Neural cell (in vitro differentiated cells): ENCODE measurements at regions not wholly inside any gene's neighbourhood (a gene's known extent, or its start where the extent isn't known, plus 50 kb on each side); places are given as distances from the start of the nearest gene placed in this dataset.

Experiments used
- H2AFZ ChIP-seq: fragments of 200-600, 300-800 bp; sonication (generic), shearing (Covaris generic); 2 replicates; pipeline ENCODE4 v1.6.0; 2014; ENCODE audit warnings: low read depth, mild to moderate bottlenecking, antibody characterized with exemption, low read length, moderate library complexity
- H3F3A ChIP-seq: fragments of 200-600 bp; shearing (Covaris generic); 2 replicates; pipeline ENCODE4 v1.6.1; 2016; ENCODE audit warnings: mild to moderate bottlenecking, moderate library complexity, mixed read lengths, antibody characterized with exemption, low read length; ENCODE audit not compliant: insufficient read depth, poor library complexity, severe bottlenecking
- H3K27ac ChIP-seq: fragments of 200-600, 300-800 bp; sonication (generic), shearing (Covaris generic); 2 replicates; pipeline ENCODE4 v1.5.1; 2014; ENCODE audit warnings: mild to moderate bottlenecking, low read length, moderate library complexity
- H3K27me3 ChIP-seq: fragments of 300-800, 200-600 bp; sonication (generic), shearing (Covaris generic); 2 replicates; pipeline ENCODE4 v1.6.0; 2014; ENCODE audit warnings: mild to moderate bottlenecking, low read depth, low read length, moderate library complexity; ENCODE audit not compliant: insufficient read depth
- H3K36me3 ChIP-seq: fragments of 300-800, 200-600 bp; sonication (generic), shearing (Covaris generic); 2 replicates; pipeline ENCODE4 v1.5.1; 2014; ENCODE audit warnings: mild to moderate bottlenecking, antibody characterized with exemption, low read length, moderate library complexity; ENCODE audit not compliant: insufficient read depth
- H3K4me2 ChIP-seq: fragments of 300-800, 200-600 bp; sonication (generic), shearing (Covaris generic); 2 replicates; pipeline ENCODE4 v1.6.0; 2014; ENCODE audit warnings: mild to moderate bottlenecking, low read length
- H3K4me3 ChIP-seq: fragments of 300-800, 200-600 bp; sonication (generic), shearing (Covaris generic); 2 replicates; pipeline ENCODE4 v1.5.1; 2014; ENCODE audit warnings: mild to moderate bottlenecking, low read length, moderate library complexity
- H3K79me2 ChIP-seq: fragments of 200-600 bp; shearing (Covaris generic); replicated peaks from 2 replicates; pipeline ENCODE4 v1.6.0; 2014; ENCODE audit warnings: mild to moderate bottlenecking, low read length, moderate library complexity; ENCODE audit not compliant: insufficient read depth
- H3K9ac ChIP-seq: fragments of 300-800, 200-600 bp; sonication (generic), shearing (Covaris generic); 2 replicates; pipeline ENCODE4 v1.6.1; 2016; ENCODE audit warnings: mild to moderate bottlenecking, low read length, mixed read lengths
- H3K9me2 ChIP-seq: fragments of 200-600 bp; shearing (Covaris generic); 2 replicates; pipeline ENCODE4 v1.6.1; 2016; ENCODE audit warnings: mild to moderate bottlenecking, low read length, mixed read lengths; ENCODE audit not compliant: insufficient read depth
- H3K9me3 ChIP-seq: fragments of 200-600, 300-800 bp; sonication (generic), shearing (Covaris generic); 2 replicates; pipeline ENCODE4 v1.6.1; 2016; ENCODE audit warnings: mild to moderate bottlenecking, mixed run types, low read length, moderate library complexity, mixed read lengths
- H4K20me1 ChIP-seq: fragments of 200-600 bp; shearing (Covaris generic); 2 replicates; pipeline ENCODE4 v1.6.1; 2016; ENCODE audit warnings: mild to moderate bottlenecking, mixed run types; ENCODE audit not compliant: insufficient read depth
- EP300 ChIP-seq: fragments of 450-650 bp; conservative IDR thresholded peaks from 2 replicates; pipeline ENCODE4 v1.6.1; 2014; ENCODE audit warnings: antibody characterized with exemption, mild to moderate bottlenecking, moderate library complexity; ENCODE audit not compliant: poor library complexity, severe bottlenecking
- EZH2 ChIP-seq: fragments of 200-600, 300-800 bp; shearing (Covaris generic), sonication (generic); IDR thresholded peaks from 2 replicates; pipeline ENCODE4 v1.6.1; 2014; ENCODE audit warnings: antibody characterized with exemption, low read length, borderline replicate concordance, mild to moderate bottlenecking; ENCODE audit not compliant: insufficient read depth, poor library complexity, severe bottlenecking
- MXI1 ChIP-seq: fragments of 450-650 bp; conservative IDR thresholded peaks from 2 replicates; pipeline ENCODE4 v1.6.1; 2014; ENCODE audit warnings: antibody characterized with exemption, mild to moderate bottlenecking; ENCODE audit not compliant: poor library complexity, severe bottlenecking
- POLR2AphosphoS5 ChIP-seq: IDR thresholded peaks from 2 replicates; pipeline ENCODE4 v1.6.1; 2012
- RAD21 ChIP-seq: fragments of 450-650 bp; conservative IDR thresholded peaks from 2 replicates; pipeline ENCODE4 v1.6.1; 2014; ENCODE audit warnings: antibody characterized with exemption, mild to moderate bottlenecking, moderate library complexity
- SMC3 ChIP-seq: fragments of 450-650 bp; conservative IDR thresholded peaks from 2 replicates; pipeline ENCODE4 v1.6.1; 2014; ENCODE audit warnings: antibody characterized with exemption, mild to moderate bottlenecking, moderate library complexity; ENCODE audit not compliant: poor library complexity
- TAF1 ChIP-seq: IDR thresholded peaks from 2 replicates; pipeline ENCODE4 v1.6.1; 2012; ENCODE audit warnings: low read depth
- TF ChIP-seq, protein P1 (sequence below): IDR thresholded peaks from 2 replicates; pipeline ENCODE4 v1.6.1; 2012; ENCODE audit warnings: borderline replicate concordance
- TF ChIP-seq, protein P2 (sequence below): fragments of 450-650 bp; IDR thresholded peaks from 2 replicates; pipeline ENCODE4 v1.5.1; 2014; ENCODE audit warnings: antibody characterized with exemption, mild to moderate bottlenecking, moderate library complexity; ENCODE audit not compliant: poor library complexity, severe bottlenecking

DNA sequence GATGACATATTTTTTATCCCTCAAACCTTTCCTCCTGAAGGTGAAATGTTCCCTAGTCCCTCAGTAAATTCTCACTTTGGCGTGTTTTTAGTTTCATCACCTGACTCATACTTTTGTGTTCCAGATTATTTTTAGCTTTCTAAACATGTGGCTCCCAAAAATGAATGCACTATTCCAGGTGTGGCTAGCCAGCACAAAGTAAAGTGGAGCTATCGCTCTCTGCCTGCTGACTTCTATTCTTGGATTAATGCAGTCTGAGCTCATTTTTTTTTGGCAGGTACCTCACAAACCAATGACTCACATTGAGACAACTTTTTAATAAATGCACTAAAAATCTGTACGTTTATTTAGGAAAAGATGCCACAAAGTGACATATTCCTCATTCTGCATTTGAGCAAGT is 58.8 kb upstream of the LANCL2 start:
- Histone ChIP-seq H3K4me3 (no peak overlapping the region), H3K27me3 (no peaks in the 10 kb centered on the region), H4K20me1 (no peaks in the 10 kb centered on the region), H3K9me2 (no peaks in the 10 kb centered on the region), H3K36me3 (no peaks in the 10 kb centered on the region), H3F3A (no peaks in the 10 kb centered on the region), H3K4me2 (no peak overlapping the region), H3K9ac (no peak overlapping the region), H3K79me2 (no peaks in the 10 kb centered on the region), H3K27ac (no peak overlapping the region), H2AFZ (no peak overlapping the region), H3K9me3 (no peaks in the 10 kb centered on the region)
- no peak for TF ChIP-seq SMC3
- TF ChIP-seq, protein P1, sequence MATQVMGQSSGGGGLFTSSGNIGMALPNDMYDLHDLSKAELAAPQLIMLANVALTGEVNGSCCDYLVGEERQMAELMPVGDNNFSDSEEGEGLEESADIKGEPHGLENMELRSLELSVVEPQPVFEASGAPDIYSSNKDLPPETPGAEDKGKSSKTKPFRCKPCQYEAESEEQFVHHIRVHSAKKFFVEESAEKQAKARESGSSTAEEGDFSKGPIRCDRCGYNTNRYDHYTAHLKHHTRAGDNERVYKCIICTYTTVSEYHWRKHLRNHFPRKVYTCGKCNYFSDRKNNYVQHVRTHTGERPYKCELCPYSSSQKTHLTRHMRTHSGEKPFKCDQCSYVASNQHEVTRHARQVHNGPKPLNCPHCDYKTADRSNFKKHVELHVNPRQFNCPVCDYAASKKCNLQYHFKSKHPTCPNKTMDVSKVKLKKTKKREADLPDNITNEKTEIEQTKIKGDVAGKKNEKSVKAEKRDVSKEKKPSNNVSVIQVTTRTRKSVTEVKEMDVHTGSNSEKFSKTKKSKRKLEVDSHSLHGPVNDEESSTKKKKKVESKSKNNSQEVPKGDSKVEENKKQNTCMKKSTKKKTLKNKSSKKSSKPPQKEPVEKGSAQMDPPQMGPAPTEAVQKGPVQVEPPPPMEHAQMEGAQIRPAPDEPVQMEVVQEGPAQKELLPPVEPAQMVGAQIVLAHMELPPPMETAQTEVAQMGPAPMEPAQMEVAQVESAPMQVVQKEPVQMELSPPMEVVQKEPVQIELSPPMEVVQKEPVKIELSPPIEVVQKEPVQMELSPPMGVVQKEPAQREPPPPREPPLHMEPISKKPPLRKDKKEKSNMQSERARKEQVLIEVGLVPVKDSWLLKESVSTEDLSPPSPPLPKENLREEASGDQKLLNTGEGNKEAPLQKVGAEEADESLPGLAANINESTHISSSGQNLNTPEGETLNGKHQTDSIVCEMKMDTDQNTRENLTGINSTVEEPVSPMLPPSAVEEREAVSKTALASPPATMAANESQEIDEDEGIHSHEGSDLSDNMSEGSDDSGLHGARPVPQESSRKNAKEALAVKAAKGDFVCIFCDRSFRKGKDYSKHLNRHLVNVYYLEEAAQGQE = no peak
- TF ChIP-seq TAF1 = no peak
- no peak for TF ChIP-seq RAD21
- no peak for TF ChIP-seq MXI1
- no peak for TF ChIP-seq EP300
- TF ChIP-seq, protein P2, sequence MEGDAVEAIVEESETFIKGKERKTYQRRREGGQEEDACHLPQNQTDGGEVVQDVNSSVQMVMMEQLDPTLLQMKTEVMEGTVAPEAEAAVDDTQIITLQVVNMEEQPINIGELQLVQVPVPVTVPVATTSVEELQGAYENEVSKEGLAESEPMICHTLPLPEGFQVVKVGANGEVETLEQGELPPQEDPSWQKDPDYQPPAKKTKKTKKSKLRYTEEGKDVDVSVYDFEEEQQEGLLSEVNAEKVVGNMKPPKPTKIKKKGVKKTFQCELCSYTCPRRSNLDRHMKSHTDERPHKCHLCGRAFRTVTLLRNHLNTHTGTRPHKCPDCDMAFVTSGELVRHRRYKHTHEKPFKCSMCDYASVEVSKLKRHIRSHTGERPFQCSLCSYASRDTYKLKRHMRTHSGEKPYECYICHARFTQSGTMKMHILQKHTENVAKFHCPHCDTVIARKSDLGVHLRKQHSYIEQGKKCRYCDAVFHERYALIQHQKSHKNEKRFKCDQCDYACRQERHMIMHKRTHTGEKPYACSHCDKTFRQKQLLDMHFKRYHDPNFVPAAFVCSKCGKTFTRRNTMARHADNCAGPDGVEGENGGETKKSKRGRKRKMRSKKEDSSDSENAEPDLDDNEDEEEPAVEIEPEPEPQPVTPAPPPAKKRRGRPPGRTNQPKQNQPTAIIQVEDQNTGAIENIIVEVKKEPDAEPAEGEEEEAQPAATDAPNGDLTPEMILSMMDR = no peak
- no peak for TF ChIP-seq POLR2AphosphoS5
- no peak for TF ChIP-seq EZH2

DNA sequence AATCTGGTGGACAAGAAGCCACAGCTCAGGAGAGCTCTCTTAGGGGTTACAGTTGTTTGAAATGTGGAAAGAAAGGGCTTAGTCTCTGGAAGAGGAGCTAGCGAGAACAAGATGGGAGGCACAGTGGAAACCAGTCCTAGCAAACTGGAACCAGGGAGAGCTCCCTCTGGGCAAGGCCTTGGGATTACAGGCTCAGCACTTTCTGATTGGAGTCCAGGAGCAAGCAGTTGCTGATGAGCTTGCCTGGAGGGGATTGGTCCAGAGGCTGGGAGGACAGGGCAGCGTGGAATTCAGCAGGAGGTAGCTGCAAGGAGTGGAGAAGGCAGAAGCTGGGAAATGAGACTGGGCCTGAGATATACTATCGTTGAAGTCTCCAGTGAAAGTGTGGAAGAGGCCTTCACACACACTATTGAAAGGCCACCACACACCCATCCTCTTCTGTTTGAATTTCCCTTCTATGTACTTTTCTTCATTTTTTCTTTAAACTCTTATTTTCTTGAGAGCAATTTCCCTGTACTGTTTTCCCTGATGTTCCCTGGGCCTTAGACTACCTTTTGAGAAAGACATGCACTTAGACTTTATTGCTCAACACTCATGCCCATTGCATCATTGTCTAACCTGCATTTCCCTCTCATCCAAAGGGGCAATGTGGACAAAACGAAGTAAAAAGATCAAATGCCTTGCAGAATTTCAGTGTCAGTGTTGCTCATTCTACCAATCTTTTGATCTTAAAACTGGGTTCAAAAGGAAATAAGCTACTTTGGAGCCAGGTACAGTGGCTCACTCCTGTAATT is 57.8 kb upstream of the LANCL2 start:
- no peak overlapping the region for H3K27ac ChIP-seq
- no peak overlapping the region for H3K4me2 ChIP-seq
- H2AFZ ChIP-seq = no peak overlapping the region
- TF ChIP-seq, protein P2 = no peak
- TF ChIP-seq TAF1 = no peak
- TF ChIP-seq POLR2AphosphoS5 = no peak
- H3K4me3 ChIP-seq = no peak overlapping the region
- no peaks in the 10 kb centered on the region for H4K20me1 ChIP-seq
- H3K27me3 ChIP-seq = no peaks in the 10 kb centered on the region
- H3K9me2 ChIP-seq = no peaks in the 10 kb centered on the region
- no peaks in the 10 kb centered on the region for H3F3A ChIP-seq
- H3K36me3 ChIP-seq = no peaks in the 10 kb centered on the region
- H3K9ac ChIP-seq = no peak overlapping the region
- no peaks in the 10 kb centered on the region for H3K9me3 ChIP-seq
- H3K79me2 ChIP-seq = no peaks in the 10 kb centered on the region
